Smooth muscle cell (in vitro differentiated cells): ENCODE measurements at regions not wholly inside any gene's neighbourhood (a gene's known extent, or its start where the extent isn't known, plus 50 kb on each side); places are given as distances from the start of the nearest gene placed in this dataset.

Experiments used
- DNase-seq: peaks from one replicate; lab custom pipeline; 2025; ENCODE audit not compliant: unreplicated experiment; lab: John Stamatoyannopoulos, UW
- H2AFZ ChIP-seq: fragments of 200-600 bp; sonication (generic); 2 replicates; pipeline ENCODE4 v1.6.0; 2016; ENCODE audit warnings: antibody characterized with exemption, low read depth, mild to moderate bottlenecking
- H3F3A ChIP-seq: fragments of 200-600 bp; sonication (generic); 2 replicates; pipeline ENCODE4 v1.6.0; 2017; ENCODE audit warnings: antibody characterized with exemption, low read depth
- H3K27ac ChIP-seq: fragments of 200-600 bp; sonication (generic); 2 replicates; pipeline ENCODE4 v1.5.1; 2016; ENCODE audit warnings: low read depth, mild to moderate bottlenecking
- H3K27me3 ChIP-seq: fragments of 200-600 bp; sonication (generic); 2 replicates; pipeline ENCODE4 v1.6.1; 2016; ENCODE audit warnings: low read depth, mild to moderate bottlenecking
- H3K36me3 ChIP-seq: fragments of 200-600 bp; sonication (generic); 2 replicates; pipeline ENCODE4 v1.5.1; 2016; ENCODE audit warnings: low read depth
- H3K4me1 ChIP-seq: fragments of 200-600 bp; sonication (generic); 2 replicates; pipeline ENCODE4 v1.5.1; 2016; ENCODE audit warnings: low read depth
- H3K4me2 ChIP-seq: fragments of 200-600 bp; sonication (generic); 2 replicates; pipeline ENCODE4 v1.6.0; 2016; ENCODE audit warnings: mild to moderate bottlenecking
- H3K4me3 ChIP-seq: fragments of 200-600 bp; sonication (generic); 2 replicates; pipeline ENCODE4 v1.5.1; 2016; ENCODE audit warnings: mild to moderate bottlenecking
- H3K79me2 ChIP-seq: fragments of 200-600 bp; sonication (generic); 2 replicates; pipeline ENCODE4 v1.6.0; 2016; ENCODE audit warnings: low read depth, mild to moderate bottlenecking
- H3K9ac ChIP-seq: fragments of 200-600 bp; sonication (generic); 2 replicates; pipeline ENCODE4 v1.6.0; 2016; ENCODE audit warnings: low read depth
- H3K9me3 ChIP-seq: fragments of 200-600 bp; sonication (generic); replicated peaks from 2 replicates; pipeline ENCODE4 v1.5.1; 2016; ENCODE audit warnings: low read depth
- H4K20me1 ChIP-seq: fragments of 200-600 bp; sonication (generic); 2 replicates; pipeline ENCODE4 v1.6.0; 2016; ENCODE audit warnings: low read depth
- CTCF ChIP-seq: fragments of 200-600 bp; sonication (generic); IDR thresholded peaks from 2 replicates; pipeline ENCODE4 v1.5.1; 2017; ENCODE audit warnings: borderline replicate concordance, mild to moderate bottlenecking, antibody characterized with exemption; ENCODE audit not compliant: insufficient read depth, poor library complexity, severe bottlenecking
- WGBS: methylation state at CpG from one replicate; pipeline ENCODE4 v1.1.7; 2016; ENCODE audit warnings: low lambda C conversion rate; 5-methylcytosine and 5-hydroxymethylcytosine counted together

- Histone ChIP-seq H3K36me3 (no peaks in the 10 kb centered on the region), H3K4me3 (peak overlapping the region; percentile 22), H3K27ac (peak overlapping the region; percentile 89), H2AFZ (peak overlapping the region; percentile 17), H3K27me3 (no peaks in the 10 kb centered on the region), H3F3A (peaks cover 12% of the 10 kb centered on the region), H3K4me1 (peaks cover 5% of the 10 kb centered on the region), H3K79me2 (no peaks in the 10 kb centered on the region), H3K4me2 (peak overlapping the region; percentile 70), H4K20me1 (no peaks in the 10 kb centered on the region), H3K9me3 (no peaks in the 10 kb centered on the region), H3K9ac (peak overlapping the region; percentile 73)
- no peak for TF ChIP-seq CTCF
- DNase-seq, result no peak
- WGBS, result 65% methylated on average over 6 of the region's 6 CpGs
These were observed 61.9 kb upstream of the BARX2 start for GRCh38 chr11:129313541-129314297.

GRCh38 chr11:129312730-129313503 lies 62.7 kb upstream of the BARX2 start:
- 39% methylated on average over 25 of the region's 25 CpGs for WGBS
- H3K36me3 ChIP-seq, result no peaks in the 10 kb centered on the region

GRCh38 chr11:129308241-129308865 lies 67.3 kb upstream of the BARX2 start:
- Histone ChIP-seq H3K4me1 (peaks cover 3% of the 10 kb centered on the region), H3K4me2 (no peak overlapping the region), H3F3A (peaks cover 3% of the 10 kb centered on the region), H4K20me1 (no peaks in the 10 kb centered on the region), H3K27me3 (no peaks in the 10 kb centered on the region), H3K4me3 (no peak overlapping the region), H2AFZ (no peak overlapping the region), H3K9ac (no peak overlapping the region), H3K79me2 (no peaks in the 10 kb centered on the region), H3K36me3 (no peaks in the 10 kb centered on the region), H3K9me3 (no peaks in the 10 kb centered on the region), H3K27ac (no peak overlapping the region)
- DNase-seq, result no peak
- TF ChIP-seq CTCF, result no peak
- 91% methylated on average over 8 of the region's 8 CpGs for WGBS

More at GRCh38 chr11:129312730-129313503, 62.7 kb upstream of the BARX2 start:
- H3F3A ChIP-seq, result peaks cover 12% of the 10 kb centered on the region
- TF ChIP-seq CTCF, result no peak
- H3K9me3 ChIP-seq, result no peaks in the 10 kb centered on the region
- H2AFZ ChIP-seq, result peak overlapping the region; percentile 17
- no peak for DNase-seq
- peak overlapping the region; percentile 70 for H3K4me2 ChIP-seq
- H3K27me3 ChIP-seq, result no peaks in the 10 kb centered on the region
- H3K79me2 ChIP-seq, result no peaks in the 10 kb centered on the region
- peak overlapping the region; percentile 22 for H3K4me3 ChIP-seq
- H3K9ac ChIP-seq, result peak overlapping the region; percentile 73
- H3K27ac ChIP-seq, result peak overlapping the region; percentile 89
- H3K4me1 ChIP-seq, result peaks cover 5% of the 10 kb centered on the region
- no peaks in the 10 kb centered on the region for H4K20me1 ChIP-seq
